HL-60 (cell line): ENCODE measurements at regions not wholly inside any gene's neighbourhood (a gene's known extent, or its start where the extent isn't known, plus 50 kb on each side); places are given as distances from the start of the nearest gene placed in this dataset.

Experiments
- GABPA ChIP-seq: IDR thresholded peaks from 2 replicates; pipeline ENCODE4 v1.6.1; 2012; ENCODE audit warnings: low read depth
- POLR2AphosphoS5 ChIP-seq: IDR thresholded peaks from 2 replicates; pipeline ENCODE4 v1.6.1; 2012; ENCODE audit warnings: low read depth
- REST ChIP-seq: IDR thresholded peaks from 2 replicates; pipeline ENCODE4 v1.6.1; 2012; ENCODE audit warnings: low read depth; ENCODE audit not compliant: insufficient replicate concordance
- SPI1 ChIP-seq: IDR thresholded peaks from 2 replicates; pipeline ENCODE4 v1.6.1; 2012; ENCODE audit warnings: low read depth, mild to moderate bottlenecking, borderline replicate concordance
- TF ChIP-seq, protein P1 (sequence below): IDR thresholded peaks from one replicate; pipeline ENCODE4 v1.5.1; 2011; ENCODE audit warnings: low read length, control low read depth, inconsistent platforms; ENCODE audit not compliant: insufficient read depth

GRCh38 chr3:151561878-151562277, 101.0 kb upstream of the IGSF10 start:
- TF ChIP-seq, protein P1, sequence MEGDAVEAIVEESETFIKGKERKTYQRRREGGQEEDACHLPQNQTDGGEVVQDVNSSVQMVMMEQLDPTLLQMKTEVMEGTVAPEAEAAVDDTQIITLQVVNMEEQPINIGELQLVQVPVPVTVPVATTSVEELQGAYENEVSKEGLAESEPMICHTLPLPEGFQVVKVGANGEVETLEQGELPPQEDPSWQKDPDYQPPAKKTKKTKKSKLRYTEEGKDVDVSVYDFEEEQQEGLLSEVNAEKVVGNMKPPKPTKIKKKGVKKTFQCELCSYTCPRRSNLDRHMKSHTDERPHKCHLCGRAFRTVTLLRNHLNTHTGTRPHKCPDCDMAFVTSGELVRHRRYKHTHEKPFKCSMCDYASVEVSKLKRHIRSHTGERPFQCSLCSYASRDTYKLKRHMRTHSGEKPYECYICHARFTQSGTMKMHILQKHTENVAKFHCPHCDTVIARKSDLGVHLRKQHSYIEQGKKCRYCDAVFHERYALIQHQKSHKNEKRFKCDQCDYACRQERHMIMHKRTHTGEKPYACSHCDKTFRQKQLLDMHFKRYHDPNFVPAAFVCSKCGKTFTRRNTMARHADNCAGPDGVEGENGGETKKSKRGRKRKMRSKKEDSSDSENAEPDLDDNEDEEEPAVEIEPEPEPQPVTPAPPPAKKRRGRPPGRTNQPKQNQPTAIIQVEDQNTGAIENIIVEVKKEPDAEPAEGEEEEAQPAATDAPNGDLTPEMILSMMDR: no peak
- no peak for TF ChIP-seq GABPA
- no peak for TF ChIP-seq POLR2AphosphoS5
- no peak for TF ChIP-seq SPI1
- TF ChIP-seq REST: no peak
